Neural progenitor cell (in vitro differentiated cells): ENCODE measurements at regions not wholly inside any gene's neighbourhood (a gene's known extent, or its start where the extent isn't known, plus 50 kb on each side); places are given as distances from the start of the nearest gene placed in this dataset.

Experiments used
- DNase-seq: peaks from one replicate; pipeline ENCODE4 v3.0.0-alpha.2; 2016; ENCODE audit warnings: low spot score
- H2AFZ ChIP-seq: fragments of 200-600 bp; sonication (generic); replicated peaks from 2 replicates; pipeline ENCODE4 v1.6.1; 2016; ENCODE audit warnings: antibody characterized with exemption
- H3F3A ChIP-seq: fragments of 200-600 bp; sonication (generic); 2 replicates; pipeline ENCODE4 v1.6.1; 2016; ENCODE audit warnings: antibody characterized with exemption, low read depth
- H3K27ac ChIP-seq: fragments of 200-600 bp; sonication (generic); 2 replicates; pipeline ENCODE4 v1.5.1; 2016; ENCODE audit warnings: mild to moderate bottlenecking
- H3K27me3 ChIP-seq: fragments of 200-600 bp; sonication (generic); 2 replicates; pipeline ENCODE4 v1.6.1; 2016; ENCODE audit warnings: mild to moderate bottlenecking, moderate library complexity
- H3K36me3 ChIP-seq: fragments of 200-600 bp; sonication (generic); 2 replicates; pipeline ENCODE4 v1.5.1; 2016
- H3K4me1 ChIP-seq: fragments of 200-600 bp; sonication (generic); 2 replicates; pipeline ENCODE4 v1.6.1; 2016; ENCODE audit warnings: mixed run types
- H3K4me2 ChIP-seq: fragments of 200-600 bp; sonication (generic); 2 replicates; pipeline ENCODE4 v1.6.1; 2016
- H3K4me3 ChIP-seq: fragments of 200-600 bp; sonication (generic); 2 replicates; pipeline ENCODE4 v1.5.1; 2016
- H3K79me2 ChIP-seq: fragments of 200-600 bp; sonication (generic); 2 replicates; pipeline ENCODE4 v1.6.1; 2016; ENCODE audit warnings: low read depth
- H3K9ac ChIP-seq: fragments of 200-600 bp; sonication (generic); 2 replicates; pipeline ENCODE4 v1.6.1; 2016
- H3K9me3 ChIP-seq: fragments of 200-600 bp; sonication (generic); 2 replicates; pipeline ENCODE4 v1.5.1; 2016; ENCODE audit warnings: low read depth
- H4K20me1 ChIP-seq: fragments of 200-600 bp; sonication (generic); 2 replicates; pipeline ENCODE4 v1.6.1; 2016; ENCODE audit warnings: low read depth
- H3K27ac Mint-ChIP-seq: 3 replicates; pipeline ENCODE4 v1.8.0; 2021; ENCODE audit warnings: mixed read lengths
- H3K27me3 Mint-ChIP-seq: 2 replicates; pipeline ENCODE4 v1.8.0; 2022; ENCODE audit warnings: low read depth, mild to moderate bottlenecking, inconsistent platforms, moderate library complexity, mixed read lengths; ENCODE audit not compliant: insufficient read depth
- H3K36me3 Mint-ChIP-seq: 3 replicates; pipeline ENCODE4 v1.8.0; 2021; ENCODE audit warnings: mixed read lengths
- H3K4me1 Mint-ChIP-seq: 3 replicates; pipeline ENCODE4 v1.8.0; 2021; ENCODE audit warnings: mixed read lengths
- H3K4me3 Mint-ChIP-seq: 3 replicates; pipeline ENCODE4 v1.8.0; 2021; ENCODE audit warnings: mild to moderate bottlenecking, moderate library complexity, mixed read lengths
- H3K9me3 Mint-ChIP-seq: 3 replicates; pipeline ENCODE4 v1.8.0; 2020; ENCODE audit warnings: mixed read lengths
- EZH2 ChIP-seq: fragments of 200-600 bp; sonication (generic); IDR thresholded peaks from 2 replicates; pipeline ENCODE4 v1.6.1; 2017; ENCODE audit warnings: antibody characterized with exemption, mild to moderate bottlenecking, moderate library complexity
- EZH2phosphoT487 ChIP-seq: fragments of 200-600 bp; sonication (generic); IDR thresholded peaks from 2 replicates; pipeline ENCODE4 v1.6.1; 2017; ENCODE audit warnings: antibody characterized with exemption
- TF ChIP-seq, protein P1 (sequence below): fragments of 200-600 bp; sonication (generic); IDR thresholded peaks from 2 replicates; pipeline ENCODE4 v1.5.1; 2017; ENCODE audit warnings: antibody characterized with exemption, mild to moderate bottlenecking

- Histone ChIP-seq H3K9ac (no peak overlapping the region), H2AFZ (no peak overlapping the region), H3K27ac (no peak overlapping the region), H4K20me1 (peaks cover 30% of the 10 kb centered on the region), H3K9me3 (no peaks in the 10 kb centered on the region), H3K79me2 (peaks cover 95% of the 10 kb centered on the region), H3K4me1 (peaks cover 14% of the 10 kb centered on the region), H3F3A (peaks cover 7% of the 10 kb centered on the region), H3K4me3 (no peak overlapping the region), H3K4me2 (peak overlapping the region; percentile 20), H3K36me3 (peaks cover 2% of the 10 kb centered on the region), H3K27me3 (no peaks in the 10 kb centered on the region)
- peaks cover 26% of the 10 kb centered on the region for H3K36me3 Mint-ChIP-seq
- H3K4me1 Mint-ChIP-seq = peaks cover 13% of the 10 kb centered on the region
- H3K4me3 Mint-ChIP-seq = no peak overlapping the region
- DNase-seq = no peak
- H3K9me3 Mint-ChIP-seq = peaks cover 2% of the 10 kb centered on the region
- TF ChIP-seq, protein P1, sequence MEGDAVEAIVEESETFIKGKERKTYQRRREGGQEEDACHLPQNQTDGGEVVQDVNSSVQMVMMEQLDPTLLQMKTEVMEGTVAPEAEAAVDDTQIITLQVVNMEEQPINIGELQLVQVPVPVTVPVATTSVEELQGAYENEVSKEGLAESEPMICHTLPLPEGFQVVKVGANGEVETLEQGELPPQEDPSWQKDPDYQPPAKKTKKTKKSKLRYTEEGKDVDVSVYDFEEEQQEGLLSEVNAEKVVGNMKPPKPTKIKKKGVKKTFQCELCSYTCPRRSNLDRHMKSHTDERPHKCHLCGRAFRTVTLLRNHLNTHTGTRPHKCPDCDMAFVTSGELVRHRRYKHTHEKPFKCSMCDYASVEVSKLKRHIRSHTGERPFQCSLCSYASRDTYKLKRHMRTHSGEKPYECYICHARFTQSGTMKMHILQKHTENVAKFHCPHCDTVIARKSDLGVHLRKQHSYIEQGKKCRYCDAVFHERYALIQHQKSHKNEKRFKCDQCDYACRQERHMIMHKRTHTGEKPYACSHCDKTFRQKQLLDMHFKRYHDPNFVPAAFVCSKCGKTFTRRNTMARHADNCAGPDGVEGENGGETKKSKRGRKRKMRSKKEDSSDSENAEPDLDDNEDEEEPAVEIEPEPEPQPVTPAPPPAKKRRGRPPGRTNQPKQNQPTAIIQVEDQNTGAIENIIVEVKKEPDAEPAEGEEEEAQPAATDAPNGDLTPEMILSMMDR = no peak
- TF ChIP-seq EZH2phosphoT487 = no peak
- TF ChIP-seq EZH2 = no peak
- H3K27me3 Mint-ChIP-seq = peaks cover 1% of the 10 kb centered on the region
- H3K27ac Mint-ChIP-seq = no peak overlapping the region
These were observed 56.8 kb upstream of the TULP4 start for GRCh38 chr6:158255275-158255988.

DNA sequence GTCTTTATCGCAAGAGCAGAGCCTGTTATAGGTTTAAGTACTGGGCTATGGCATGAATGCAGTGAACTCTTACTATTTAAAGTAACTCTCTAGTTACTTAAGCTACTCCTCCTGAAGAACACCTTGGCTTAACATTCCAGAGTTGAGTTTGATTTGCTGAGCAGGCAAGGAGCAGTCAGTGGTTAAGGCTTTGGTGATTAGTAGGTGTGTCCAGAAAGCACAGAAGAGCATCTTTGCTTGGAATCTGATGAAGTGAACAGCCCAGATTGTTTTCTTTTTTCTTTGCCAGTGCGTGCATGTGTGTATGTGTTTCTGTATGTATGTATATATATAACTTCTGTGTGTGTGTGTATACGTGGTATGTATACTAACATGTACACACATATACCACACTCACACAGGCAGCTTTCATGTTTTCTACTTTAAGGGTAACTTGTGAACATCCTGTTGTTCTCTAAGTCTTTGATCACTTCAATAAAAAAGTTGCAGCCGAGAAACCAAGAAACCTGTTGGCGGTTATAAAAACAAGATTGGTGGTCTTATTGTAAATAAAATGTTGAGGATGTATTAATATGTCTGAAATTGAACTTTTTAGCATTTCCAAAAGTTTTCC, 56.2 kb upstream of the TULP4 start:
- no peaks in the 10 kb centered on the region for H3K9me3 ChIP-seq
- Mint-ChIP-seq H3K36me3 (peaks cover 26% of the 10 kb centered on the region), H3K27me3 (peaks cover 2% of the 10 kb centered on the region), H3K27ac (no peak overlapping the region), H3K4me3 (no peak overlapping the region), H3K4me1 (peaks cover 13% of the 10 kb centered on the region), H3K9me3 (peaks cover 2% of the 10 kb centered on the region)
- H3K4me2 ChIP-seq = no peak overlapping the region
- no peaks in the 10 kb centered on the region for H3K27me3 ChIP-seq
- peaks cover 92% of the 10 kb centered on the region for H3K79me2 ChIP-seq
- H3K4me3 ChIP-seq = no peak overlapping the region
- H3K27ac ChIP-seq = no peak overlapping the region
- no peak for TF ChIP-seq EZH2
- TF ChIP-seq, protein P1 = no peak
- TF ChIP-seq EZH2phosphoT487 = no peak
- H3K9ac ChIP-seq = no peak overlapping the region
- DNase-seq = no peak
- H4K20me1 ChIP-seq = peaks cover 30% of the 10 kb centered on the region
- H2AFZ ChIP-seq = no peak overlapping the region
- peaks cover 14% of the 10 kb centered on the region for H3K4me1 ChIP-seq
- H3K36me3 ChIP-seq = peaks cover 2% of the 10 kb centered on the region
- H3F3A ChIP-seq = peaks cover 7% of the 10 kb centered on the region

- no peak overlapping the region for H3K9ac ChIP-seq
- H3K79me2 ChIP-seq = peaks cover 92% of the 10 kb centered on the region
- H4K20me1 ChIP-seq = peaks cover 35% of the 10 kb centered on the region
- no peak overlapping the region for H3K4me3 ChIP-seq
- Mint-ChIP-seq H3K27me3 (peaks cover 2% of the 10 kb centered on the region), H3K4me1 (peaks cover 16% of the 10 kb centered on the region), H3K4me3 (no peak overlapping the region), H3K9me3 (peaks cover 2% of the 10 kb centered on the region), H3K27ac (no peak overlapping the region), H3K36me3 (peaks cover 33% of the 10 kb centered on the region)
- H3K36me3 ChIP-seq = peaks cover 2% of the 10 kb centered on the region
- no peak overlapping the region for H3K4me2 ChIP-seq
- no peak for TF ChIP-seq EZH2phosphoT487
- TF ChIP-seq, protein P1 = no peak
- no peak for TF ChIP-seq EZH2
- no peak for DNase-seq
- H3K27me3 ChIP-seq = no peaks in the 10 kb centered on the region
- H3F3A ChIP-seq = peaks cover 7% of the 10 kb centered on the region
- H2AFZ ChIP-seq = no peak overlapping the region
- peaks cover 15% of the 10 kb centered on the region for H3K4me1 ChIP-seq
- no peak overlapping the region for H3K27ac ChIP-seq
- no peaks in the 10 kb centered on the region for H3K9me3 ChIP-seq
These were observed 55.4 kb upstream of the TULP4 start for GRCh38 chr6:158256746-158257424.
